OCI-LY7 (cell line): ENCODE measurements at regions not wholly inside any gene's neighbourhood (a gene's known extent, or its start where the extent isn't known, plus 50 kb on each side); places are given as distances from the start of the nearest gene placed in this dataset.
"Not testable (repeated sequence)": the region's sequence is repeated elsewhere in the genome, so short reads cannot be mapped to it uniquely, and the experiment has no call there.

Source experiments
- BruUV-seq: library from RNA; stranded (reverse); fragments of 400-500 nt; replicated peaks from 2 replicates; lab custom pipeline; 2021; lab: Mats Ljungman, UMichigan
- CTCF ChIA-PET: fragments of 300-600 bp; sonication (Branson Sonifier 250); formaldehyde crosslinking; loops from one replicate; lab custom pipeline; 2022; ENCODE audit warnings: antibody characterized with exemption; ENCODE audit not compliant: unreplicated experiment; lab: Charles Lee
- POLR2A ChIA-PET: fragments of 300-600 bp; sonication (Branson Sonifier 250); formaldehyde crosslinking; loops from one replicate; lab custom pipeline; 2022; ENCODE audit warnings: antibody characterized with exemption; lab: Charles Lee
- DNase-seq: peaks from one replicate; pipeline ENCODE4 v3.0.0-alpha.2; 2015; ENCODE audit warnings: low spot score
- H2AFZ ChIP-seq: fragments of 200-600 bp; sonication (generic), shearing (Covaris generic); 2 replicates; pipeline ENCODE4 v1.6.1; 2014; ENCODE audit warnings: mild to moderate bottlenecking, antibody characterized with exemption, low read length, moderate library complexity
- H3K27ac ChIP-seq: fragments of 200-600 bp; sonication (generic); 2 replicates; pipeline ENCODE4 v1.5.1; 2014; ENCODE audit warnings: mixed run types, low read depth, mild to moderate bottlenecking, moderate library complexity, low read length, inconsistent platforms; ENCODE audit not compliant: poor library complexity, severe bottlenecking
- H3K36me3 ChIP-seq: fragments of 200-600 bp; sonication (generic); 2 replicates; pipeline ENCODE4 v1.6.1; 2014; ENCODE audit warnings: mild to moderate bottlenecking, antibody characterized with exemption, low read length, moderate library complexity, mixed read lengths; ENCODE audit not compliant: insufficient read depth
- H3K4me1 ChIP-seq: fragments of 200-600 bp; sonication (generic); 2 replicates; pipeline ENCODE4 v1.5.1; 2014; ENCODE audit warnings: mild to moderate bottlenecking, low read length; ENCODE audit not compliant: insufficient read depth, poor library complexity, severe bottlenecking
- H3K4me2 ChIP-seq: fragments of 200-600 bp; sonication (generic); 2 replicates; pipeline ENCODE4 v1.6.1; 2014; ENCODE audit warnings: mild to moderate bottlenecking, low read length
- H3K4me3 ChIP-seq: fragments of 200-600 bp; sonication (generic); 2 replicates; pipeline ENCODE4 v1.5.1; 2014; ENCODE audit warnings: mild to moderate bottlenecking, low read depth, low read length; ENCODE audit not compliant: poor library complexity, severe bottlenecking
- H3K79me2 ChIP-seq: fragments of 200-600 bp; sonication (generic); 2 replicates; pipeline ENCODE4 v1.6.1; 2016; ENCODE audit warnings: low read depth, mild to moderate bottlenecking, low read length, moderate library complexity, mixed read lengths; ENCODE audit not compliant: insufficient read depth
- H3K9me2 ChIP-seq: fragments of 200-600 bp; sonication (generic); 2 replicates; pipeline ENCODE4 v1.6.1; 2016; ENCODE audit warnings: mild to moderate bottlenecking, low read length, mixed read lengths; ENCODE audit not compliant: insufficient read depth
- H3K9me3 ChIP-seq: fragments of 200-600 bp; sonication (generic); 2 replicates; pipeline ENCODE4 v1.6.1; 2014; ENCODE audit warnings: mild to moderate bottlenecking, mixed run types, low read length, mixed read lengths
- H4K20me1 ChIP-seq: fragments of 200-600 bp; sonication (generic); 2 replicates; pipeline ENCODE4 v1.6.1; 2014; ENCODE audit warnings: mild to moderate bottlenecking, antibody characterized with exemption, low read length, moderate library complexity, mixed read lengths; ENCODE audit not compliant: insufficient read depth
- CTCF ChIP-seq: fragments of 200-600 bp; sonication (generic); conservative IDR thresholded peaks from 2 replicates; pipeline ENCODE4 v1.5.1; 2014; ENCODE audit warnings: mild to moderate bottlenecking, antibody characterized with exemption, low read length, moderate library complexity, mixed read lengths
- EZH2phosphoT487 ChIP-seq: fragments of 200-600 bp; sonication (generic); IDR thresholded peaks from 2 replicates; pipeline ENCODE4 v1.6.1; 2018; ENCODE audit warnings: low read depth, borderline replicate concordance, mild to moderate bottlenecking, mixed run types, antibody characterized with exemption, low read length, moderate library complexity, mixed read lengths
- intact Hi-C: fragments of 100-400 bp; cut with micrococcal nuclease; formaldehyde crosslinking; loops from one replicate; pipeline ENCODE4 v1.10.0; 2022; ENCODE audit not compliant: unreplicated experiment

- Histone ChIP-seq H4K20me1 (no peaks in the 10 kb centered on the region), H3K4me2 (no peak overlapping the region), H3K36me3 (no peaks in the 10 kb centered on the region), H3K4me1 (no peaks in the 10 kb centered on the region), H3K27ac (no peak overlapping the region), H3K9me2 (no peaks in the 10 kb centered on the region), H3K9me3 (no peaks in the 10 kb centered on the region), H3K79me2 (no peaks in the 10 kb centered on the region), H2AFZ (no peak overlapping the region), H3K4me3 (no peak overlapping the region)
- no peak for DNase-seq
- POLR2A ChIA-PET = no interaction called here
- CTCF ChIA-PET = no interaction called here
- intact Hi-C loops = no loop called here
- BruUV-seq = no TSS peak
- TF ChIP-seq CTCF (no peak), EZH2phosphoT487 (no peak)
These were observed 110.3 kb upstream of the ZKSCAN2 start for GRCh38 chr16:25367773-25368524.

- POLR2A ChIA-PET = no interaction called here
- CTCF ChIA-PET = no interaction called here
These were observed 108.4 kb upstream of the ZKSCAN2 start for GRCh38 chr16:25366078-25366477.

GRCh38 chr16:25359516-25359915 is 101.9 kb upstream of the ZKSCAN2 start:
- H3K9me2 ChIP-seq, intact Hi-C loops, DNase-seq, H3K27ac ChIP-seq, BruUV-seq, H3K79me2 ChIP-seq, H3K4me3 ChIP-seq, CTCF ChIA-PET, H3K9me3 ChIP-seq, H3K4me2 ChIP-seq, POLR2A ChIA-PET, H3K36me3 ChIP-seq, H3K4me1 ChIP-seq, H2AFZ ChIP-seq, H4K20me1 ChIP-seq: not testable (repeated sequence)

More at GRCh38 chr16:25366078-25366477, 108.4 kb upstream of the ZKSCAN2 start:
- DNase-seq = peak; percentile 1
- Histone ChIP-seq H3K27ac (no peak overlapping the region), H2AFZ (no peak overlapping the region), H3K4me2 (no peak overlapping the region), H4K20me1 (no peaks in the 10 kb centered on the region), H3K9me2 (no peaks in the 10 kb centered on the region), H3K9me3 (no peaks in the 10 kb centered on the region), H3K36me3 (no peaks in the 10 kb centered on the region), H3K4me3 (no peak overlapping the region), H3K79me2 (no peaks in the 10 kb centered on the region), H3K4me1 (no peaks in the 10 kb centered on the region)
- no TSS peak for BruUV-seq
- intact Hi-C loops = no loop called here
- no peak for TF ChIP-seq CTCF
